NCI-H128 (cell line): ENCODE measurements at regions not wholly inside any gene's neighbourhood (a gene's known extent, or its start where the extent isn't known, plus 50 kb on each side); places are given as distances from the start of the nearest gene placed in this dataset.

Experiments used
- DNase-seq: peaks from one replicate; lab custom pipeline; 2025; ENCODE audit not compliant: unreplicated experiment; lab: John Stamatoyannopoulos, UW

GRCh38 chr10:120279196-120279595, 177.8 kb upstream of the PLPP4 start:
- DNase-seq, result no peak

DNA sequence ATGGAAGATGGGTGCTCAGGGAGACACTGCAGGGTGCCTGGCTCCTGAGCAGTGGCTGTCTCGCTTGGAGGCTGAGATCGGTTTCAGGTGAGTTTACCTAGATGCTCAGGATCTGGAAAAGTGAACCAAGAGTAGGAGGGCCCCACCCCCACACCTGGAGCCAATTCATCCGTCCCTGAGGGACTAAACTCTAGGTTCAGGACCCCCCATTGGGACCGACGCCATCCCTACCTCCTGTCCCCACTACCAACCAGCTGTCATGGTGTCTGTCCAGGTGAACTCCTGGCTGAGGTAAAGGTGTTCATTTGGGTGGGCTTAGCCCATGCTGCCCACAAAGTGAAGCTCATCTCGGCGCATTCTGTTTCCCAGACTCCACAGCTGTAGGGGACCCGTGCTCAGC, 174.6 kb upstream of the PLPP4 start:
- no peak for DNase-seq

GRCh38 chr10:120282846-120283492, 174.1 kb upstream of the PLPP4 start:
- no peak for DNase-seq

- DNase-seq, result no peak
These were observed 171.6 kb upstream of the PLPP4 start for GRCh38 chr10:120285408-120285807.

DNA sequence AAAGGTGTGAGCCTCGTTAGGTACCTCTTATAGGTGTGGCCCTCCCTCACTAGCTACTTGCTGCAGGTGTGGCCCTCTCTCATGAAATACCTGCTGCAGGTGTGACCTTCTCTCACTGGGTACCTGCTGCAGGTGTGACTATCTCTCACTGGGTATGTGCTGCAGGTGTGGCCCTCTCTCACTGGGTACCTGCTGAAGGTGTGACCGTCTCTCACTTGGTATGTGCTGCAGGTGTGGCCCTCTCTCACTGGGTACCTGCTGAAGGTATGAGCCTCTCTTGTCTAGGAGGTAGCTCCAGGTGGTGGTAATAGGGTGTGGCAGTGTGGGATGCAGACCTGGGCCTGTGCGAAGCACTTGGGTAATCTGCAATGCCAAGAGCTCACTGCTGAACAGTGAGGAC, 170.7 kb upstream of the PLPP4 start:
- DNase-seq, result no peak

DNA sequence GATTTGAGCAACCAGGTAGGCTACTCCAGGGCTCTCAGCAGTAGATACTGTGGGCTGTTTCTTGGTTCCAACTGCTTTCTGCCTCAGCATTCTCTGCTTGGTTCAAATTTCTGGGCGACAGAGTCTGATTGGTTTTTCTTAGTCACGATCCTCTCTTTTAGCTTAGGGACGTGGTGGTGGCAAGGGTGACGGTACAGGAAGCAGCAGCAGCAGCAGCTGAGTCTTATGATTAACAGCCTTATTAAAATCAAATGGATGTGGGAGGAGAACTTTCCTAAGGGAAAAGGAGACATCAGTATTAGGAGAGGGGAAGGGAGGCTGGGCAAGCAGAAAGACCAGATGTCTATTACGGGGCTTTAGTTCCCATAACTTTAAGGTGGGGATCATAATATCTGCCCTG, 156.5 kb upstream of the PLPP4 start:
- no peak for DNase-seq

DNA sequence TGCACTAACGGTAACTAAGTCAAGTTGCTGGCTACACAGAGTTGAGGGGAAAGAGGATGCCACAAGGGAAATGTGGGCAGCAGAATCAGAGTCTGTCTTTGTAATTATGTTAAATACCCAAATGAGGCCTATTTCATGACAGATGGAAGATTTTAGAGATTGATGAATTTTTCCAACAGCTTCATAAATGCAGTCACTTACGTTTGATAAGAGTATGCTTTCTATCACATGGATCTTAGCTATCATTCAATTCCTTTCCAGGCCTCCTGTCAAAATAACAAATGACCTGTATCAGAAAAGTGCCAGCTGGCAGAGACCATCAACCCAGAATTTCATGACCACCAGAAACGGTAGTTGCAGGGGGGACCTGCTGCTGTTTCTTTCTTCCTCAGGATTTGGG, 148.4 kb upstream of the PLPP4 start:
- DNase-seq, result no peak

GRCh38 chr10:120313715-120314114, 143.3 kb upstream of the PLPP4 start:
- no peak for DNase-seq

GRCh38 chr10:120314442-120314841, 142.6 kb upstream of the PLPP4 start:
- no peak for DNase-seq

DNA sequence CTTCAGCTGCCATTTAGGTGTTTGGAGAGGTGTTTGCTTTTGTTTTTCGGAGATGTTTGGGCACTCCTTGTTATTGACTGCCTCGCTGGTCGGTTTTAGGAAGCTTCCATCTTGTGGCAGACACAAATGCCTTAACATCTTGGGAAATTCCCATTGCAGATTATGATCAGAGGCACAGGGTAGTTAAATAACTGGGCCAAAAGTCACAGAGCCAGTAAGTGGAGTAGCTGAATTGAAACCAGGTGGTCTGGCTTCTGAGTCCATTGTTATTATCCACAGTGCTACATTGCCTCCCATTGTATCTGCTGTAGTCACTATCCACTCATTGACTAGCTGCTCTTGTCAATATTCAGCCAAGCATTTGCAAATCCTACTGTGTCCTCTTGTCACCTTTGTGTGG, 138.2 kb upstream of the PLPP4 start:
- no peak for DNase-seq

DNA sequence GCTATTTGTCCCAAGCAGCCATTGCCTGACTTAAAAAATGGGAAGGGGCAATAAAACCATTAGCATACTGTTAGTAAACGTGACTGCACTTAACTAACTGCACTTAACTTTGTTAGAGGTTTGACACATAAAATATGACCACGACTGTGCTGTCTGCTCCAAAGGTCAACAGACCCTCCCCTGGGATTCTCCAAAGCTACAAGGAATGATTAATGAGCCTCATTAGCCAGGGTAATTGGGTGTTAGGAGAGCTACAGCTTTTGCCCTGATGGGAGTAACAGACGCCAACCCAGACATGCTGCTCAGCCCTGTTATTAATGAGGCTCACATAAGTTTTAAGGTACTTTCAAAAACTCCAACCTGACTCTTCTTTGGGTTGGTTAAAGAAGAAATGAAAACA, 129.4 kb upstream of the PLPP4 start:
- no peak for DNase-seq

DNA sequence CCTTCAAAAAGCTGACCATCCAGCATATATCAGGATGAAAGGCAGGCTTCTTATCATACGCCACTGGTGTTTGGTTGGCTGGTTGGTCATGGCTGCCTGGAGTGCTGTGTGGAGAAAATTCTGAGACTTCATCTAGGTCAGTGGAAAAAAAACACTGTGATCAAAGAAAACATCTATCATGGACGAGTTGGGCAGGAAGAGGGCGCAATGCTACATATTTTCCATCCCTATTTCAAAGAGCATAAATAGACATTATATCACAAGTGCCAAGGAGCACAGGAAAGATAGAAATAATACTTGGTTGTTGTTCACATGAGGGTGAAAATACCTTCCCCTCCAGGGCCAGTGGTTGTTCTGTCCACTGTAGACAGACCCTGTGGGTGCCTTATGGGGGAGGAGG, 128.4 kb upstream of the PLPP4 start:
- no peak for DNase-seq

DNA sequence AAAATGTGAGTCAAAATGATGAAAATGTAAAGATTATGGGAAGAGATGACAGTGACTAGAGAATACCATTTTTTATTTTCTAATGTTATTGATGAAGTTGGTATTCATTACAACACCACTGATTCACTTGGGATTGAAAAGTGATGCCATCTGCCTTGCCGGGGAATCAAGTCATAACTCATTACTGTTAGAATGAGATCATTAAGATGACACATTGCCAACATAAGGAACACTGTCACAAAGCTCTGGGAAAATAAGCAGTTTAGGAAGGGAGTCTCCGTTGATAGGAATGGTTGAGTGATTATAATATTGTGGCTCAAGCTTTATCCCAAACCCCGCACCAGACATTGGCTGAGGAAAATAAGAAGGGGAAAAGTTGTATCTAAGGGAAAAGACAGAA, 121.5 kb upstream of the PLPP4 start:
- no peak for DNase-seq

GRCh38 chr10:120336306-120336910, 120.6 kb upstream of the PLPP4 start:
- no peak for DNase-seq

DNA sequence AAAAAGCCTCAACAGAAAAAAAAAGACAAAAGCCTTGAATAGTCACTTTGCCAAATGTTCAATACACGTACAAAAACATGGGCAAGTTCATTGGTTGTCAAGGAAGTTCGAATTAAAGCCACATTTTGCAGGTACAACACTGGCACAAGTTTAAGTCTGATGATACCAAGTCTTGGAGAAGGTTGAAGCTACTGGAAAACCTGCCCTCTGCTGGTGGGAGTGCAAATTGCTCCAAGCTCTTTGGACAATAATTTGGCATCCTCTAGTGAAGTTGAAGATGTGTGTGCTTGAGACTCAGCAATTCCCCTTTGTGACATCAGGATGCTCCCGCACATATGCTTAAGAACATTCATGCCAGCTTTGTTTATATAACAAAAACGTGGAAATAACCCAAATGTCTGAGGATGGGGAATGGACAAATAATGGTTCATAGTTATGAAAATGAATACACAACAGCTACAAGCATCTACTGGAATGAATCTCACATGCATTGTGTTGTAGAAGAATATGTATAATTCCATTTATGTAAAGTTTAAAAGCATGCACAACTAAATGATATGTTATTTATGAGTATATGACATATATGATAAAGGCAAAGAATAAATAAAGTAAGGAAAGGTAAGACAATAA, 120.0 kb upstream of the PLPP4 start:
- no peak for DNase-seq

GRCh38 chr10:120342115-120342714, 114.8 kb upstream of the PLPP4 start:
- DNase-seq, result no peak

DNA sequence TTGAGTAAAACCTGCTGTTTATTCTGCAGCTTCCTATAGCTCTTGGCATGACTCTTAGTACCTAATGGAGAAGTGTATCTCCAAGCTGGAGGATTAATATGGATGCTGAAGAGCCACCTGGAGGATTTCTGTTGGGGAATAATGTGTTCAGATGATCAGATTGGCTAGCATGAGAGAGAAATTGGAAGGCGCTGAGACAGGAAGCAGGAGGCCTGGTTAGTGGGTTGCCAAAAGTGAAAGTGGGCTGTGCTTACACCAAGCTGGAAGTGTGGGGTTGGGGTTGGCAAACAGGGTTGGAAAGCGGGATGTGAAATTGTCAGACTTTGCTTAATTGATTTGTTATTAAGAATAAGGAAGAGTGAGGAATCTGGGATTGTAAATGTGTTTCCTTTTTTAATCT, 111.8 kb upstream of the PLPP4 start:
- no peak for DNase-seq

DNA sequence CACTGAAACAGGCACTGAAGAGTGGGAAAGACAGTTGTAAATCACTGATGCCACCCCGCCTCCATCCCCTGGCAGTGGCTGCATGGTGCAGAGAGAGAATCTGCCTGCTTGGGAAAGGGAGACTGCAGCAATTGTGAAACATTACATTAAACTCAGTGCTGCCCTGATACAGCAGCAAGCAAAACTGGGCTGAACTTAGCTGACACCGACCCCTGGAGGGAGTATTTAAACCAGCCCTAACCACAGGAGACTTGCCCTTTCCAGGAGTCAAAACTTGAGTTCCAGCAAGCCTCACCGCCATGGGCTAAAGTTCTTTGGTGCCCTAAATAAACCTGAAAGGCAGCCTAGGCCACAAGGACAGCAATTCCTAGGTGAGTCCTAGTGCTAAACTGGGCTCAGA, 109.4 kb upstream of the PLPP4 start:
- DNase-seq, result no peak

DNA sequence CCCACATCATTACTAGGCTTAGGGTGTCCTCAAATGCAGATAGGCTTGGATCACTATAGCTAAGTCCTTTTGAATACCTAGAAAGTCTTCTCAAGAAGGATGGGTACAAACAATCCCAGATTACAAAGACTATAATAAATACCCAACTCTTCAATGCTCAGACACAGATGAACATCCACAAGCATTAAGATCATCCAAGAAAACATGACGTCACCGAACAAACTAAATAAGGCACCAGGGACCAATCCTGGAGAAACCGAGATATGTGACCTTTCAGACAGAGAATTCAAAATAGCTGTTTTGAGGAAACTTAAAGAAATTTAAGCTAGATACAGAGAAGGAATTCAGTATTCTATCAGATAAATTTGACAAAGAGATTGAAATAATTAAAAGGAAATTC, 108.0 kb upstream of the PLPP4 start:
- no peak for DNase-seq

DNA sequence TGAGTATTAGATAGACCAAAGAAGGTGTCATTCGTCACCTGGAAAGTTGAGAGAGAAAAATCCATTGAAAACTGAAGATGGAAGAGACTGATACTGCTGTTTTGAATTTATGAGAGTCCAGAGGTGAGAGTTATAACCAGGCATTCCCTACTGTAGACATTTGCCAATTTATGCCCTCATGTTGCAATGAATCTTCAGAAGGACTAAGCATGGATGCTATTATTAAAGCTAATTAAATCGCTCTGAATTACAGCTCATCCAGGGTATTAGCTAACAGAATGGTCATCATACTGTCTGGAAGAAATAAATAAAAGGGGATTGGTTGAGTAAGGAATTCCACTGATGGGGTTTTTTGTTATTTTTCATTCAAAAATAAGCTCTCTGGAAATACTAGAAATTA, 101.6 kb upstream of the PLPP4 start:
- DNase-seq, result no peak

GRCh38 chr10:120360571-120360970, 96.5 kb upstream of the PLPP4 start:
- DNase-seq, result no peak

GRCh38 chr10:120365872-120366271, 91.2 kb upstream of the PLPP4 start:
- DNase-seq, result no peak
